NT2/D1 (cell line): ENCODE measurements at regions not wholly inside any gene's neighbourhood (a gene's known extent, or its start where the extent isn't known, plus 50 kb on each side); places are given as distances from the start of the nearest gene placed in this dataset.

Experiments used
- DNase-seq: peaks from one replicate; pipeline ENCODE4 v3.0.0-alpha.2; 2011; ENCODE audit warnings: low read depth, low spot score
- H3K27me3 ChIP-seq: 2 replicates; pipeline ENCODE4 v1.6.0; 2011; ENCODE audit warnings: mild to moderate bottlenecking; ENCODE audit not compliant: insufficient read length, insufficient read depth
- H3K36me3 ChIP-seq: 2 replicates; pipeline ENCODE4 v1.6.1; 2011; ENCODE audit warnings: mild to moderate bottlenecking, low read length, mixed read lengths; ENCODE audit not compliant: insufficient read depth, insufficient read length
- H3K4me1 ChIP-seq: 2 replicates; pipeline ENCODE4 v1.5.1; 2011; ENCODE audit not compliant: insufficient read depth, insufficient read length
- H3K4me3 ChIP-seq: 2 replicates; pipeline ENCODE4 v1.5.1; 2011; ENCODE audit warnings: low read depth; ENCODE audit not compliant: insufficient read length
- H3K9ac ChIP-seq: 2 replicates; pipeline ENCODE4 v1.6.0; 2011; ENCODE audit warnings: low read depth; ENCODE audit not compliant: insufficient read length
- H3K9me3 ChIP-seq: 2 replicates; pipeline ENCODE4 v1.5.1; 2011; ENCODE audit warnings: mild to moderate bottlenecking, low read length; ENCODE audit not compliant: insufficient read depth
- SUZ12 ChIP-seq: IDR thresholded peaks from 2 replicates; pipeline ENCODE4 v1.6.1; 2011; ENCODE audit not compliant: insufficient read length, insufficient read depth; ENCODE audit errors: extremely low read depth
- YY1 ChIP-seq: IDR thresholded peaks from 2 replicates; pipeline ENCODE4 v1.6.1; 2011; ENCODE audit not compliant: insufficient read length, insufficient read depth
- ZNF274 ChIP-seq: IDR thresholded peaks from 2 replicates; pipeline ENCODE4 v1.6.1; 2011; ENCODE audit warnings: mild to moderate bottlenecking, low read depth, low read length

GRCh38 chrX:125954236-125954635 lies 211.9 kb downstream of the DCAF12L2 start:
- H3K9ac ChIP-seq = no peak overlapping the region
- no peaks in the 10 kb centered on the region for H3K27me3 ChIP-seq
- no peaks in the 10 kb centered on the region for H3K36me3 ChIP-seq
- H3K9me3 ChIP-seq = no peaks in the 10 kb centered on the region
- no peak overlapping the region for H3K4me3 ChIP-seq
- H3K4me1 ChIP-seq = no peaks in the 10 kb centered on the region
- no peak for TF ChIP-seq YY1
- no peak for TF ChIP-seq ZNF274
- no peak for TF ChIP-seq SUZ12
- no peak for DNase-seq

DNA sequence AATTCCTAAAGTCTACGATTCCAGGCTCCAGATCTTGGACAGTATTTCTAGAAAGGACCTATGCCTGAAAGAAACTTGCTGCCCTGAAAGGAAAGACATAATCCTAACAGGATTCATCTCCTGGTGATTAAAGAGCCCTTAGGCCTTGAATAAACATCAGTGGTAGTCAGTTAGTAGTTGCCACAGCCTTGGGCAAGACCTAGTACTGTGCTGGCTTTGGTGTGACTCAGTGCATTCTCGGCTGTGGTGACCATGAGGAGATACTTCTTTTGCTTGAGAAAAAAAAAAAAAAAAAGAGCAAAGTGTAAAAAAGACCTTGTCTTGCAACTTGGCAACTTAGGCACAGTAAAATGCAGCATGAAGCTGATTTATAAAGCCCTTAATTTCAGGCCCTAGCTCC lies 188.2 kb downstream of the DCAF12L2 start:
- no peaks in the 10 kb centered on the region for H3K4me1 ChIP-seq
- TF ChIP-seq SUZ12 = no peak
- TF ChIP-seq YY1 = no peak
- TF ChIP-seq ZNF274 = no peak
- H3K9ac ChIP-seq = no peak overlapping the region
- H3K9me3 ChIP-seq = no peaks in the 10 kb centered on the region
- no peak for DNase-seq
- H3K4me3 ChIP-seq = no peak overlapping the region
- no peaks in the 10 kb centered on the region for H3K27me3 ChIP-seq
- no peaks in the 10 kb centered on the region for H3K36me3 ChIP-seq

DNA sequence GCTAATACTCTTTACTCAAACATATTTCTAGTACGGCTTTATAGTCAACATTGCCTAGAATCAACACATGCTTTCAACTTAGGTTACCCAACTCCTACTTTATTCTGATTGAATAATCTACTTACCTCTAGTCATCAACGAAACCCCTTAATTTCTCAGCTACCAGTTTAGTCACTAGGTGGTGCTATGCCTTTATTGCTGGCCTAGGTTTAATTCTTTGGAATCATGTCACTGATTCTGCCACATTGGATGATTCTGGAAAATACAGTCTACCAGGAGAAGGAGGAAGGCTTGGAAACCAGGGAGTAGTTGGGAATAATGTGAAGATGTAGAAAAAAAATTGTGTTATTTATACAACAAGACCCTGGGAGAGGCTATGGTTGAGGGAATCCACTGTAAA lies 167.7 kb downstream of the DCAF12L2 start:
- no peak overlapping the region for H3K4me3 ChIP-seq
- H3K4me1 ChIP-seq = no peaks in the 10 kb centered on the region
- no peaks in the 10 kb centered on the region for H3K36me3 ChIP-seq
- H3K9me3 ChIP-seq = no peaks in the 10 kb centered on the region
- TF ChIP-seq YY1 = no peak
- no peak for TF ChIP-seq ZNF274
- no peak for TF ChIP-seq SUZ12
- no peaks in the 10 kb centered on the region for H3K27me3 ChIP-seq
- DNase-seq = no peak
- no peak overlapping the region for H3K9ac ChIP-seq

GRCh38 chrX:126027229-126027628 lies 138.9 kb downstream of the DCAF12L2 start:
- Histone ChIP-seq H3K36me3 (no peaks in the 10 kb centered on the region), H3K4me3 (no peak overlapping the region), H3K9ac (no peak overlapping the region), H3K4me1 (no peaks in the 10 kb centered on the region), H3K9me3 (no peaks in the 10 kb centered on the region), H3K27me3 (no peaks in the 10 kb centered on the region)
- TF ChIP-seq YY1 (no peak), ZNF274 (no peak), SUZ12 (no peak)
- DNase-seq = no peak

- no peak overlapping the region for H3K9ac ChIP-seq
- no peaks in the 10 kb centered on the region for H3K36me3 ChIP-seq
- no peak overlapping the region for H3K4me3 ChIP-seq
- H3K27me3 ChIP-seq = no peaks in the 10 kb centered on the region
- no peaks in the 10 kb centered on the region for H3K4me1 ChIP-seq
- TF ChIP-seq ZNF274 = no peak
- TF ChIP-seq YY1 = no peak
- no peak for TF ChIP-seq SUZ12
- DNase-seq = no peak
- H3K9me3 ChIP-seq = no peaks in the 10 kb centered on the region
These were observed 136.1 kb downstream of the DCAF12L2 start for GRCh38 chrX:126030021-126030420.

DNA sequence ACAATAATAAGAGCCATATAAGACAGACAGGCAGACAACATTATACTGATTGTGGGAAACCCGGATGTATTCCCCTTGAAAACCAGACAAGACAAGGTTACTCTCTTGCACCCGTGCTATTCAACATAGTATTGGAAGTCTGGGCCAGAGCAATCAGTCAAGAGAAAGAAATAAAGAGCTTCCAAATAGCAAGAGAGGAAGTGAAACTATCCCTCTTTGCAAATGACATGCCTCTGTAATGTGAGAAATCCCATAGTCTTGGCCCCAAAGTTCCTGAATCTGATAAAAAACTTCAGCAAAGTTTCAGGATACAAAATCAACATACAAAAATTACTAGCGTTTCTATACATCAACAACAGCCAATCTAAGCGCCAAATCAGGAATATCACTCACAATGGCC lies 102.1 kb downstream of the DCAF12L2 start:
- DNase-seq = no peak
- Histone ChIP-seq H3K36me3 (no peaks in the 10 kb centered on the region), H3K9ac (no peak overlapping the region), H3K9me3 (no peaks in the 10 kb centered on the region), H3K4me1 (no peaks in the 10 kb centered on the region), H3K27me3 (no peaks in the 10 kb centered on the region), H3K4me3 (no peak overlapping the region)
- TF ChIP-seq YY1 = no peak
- no peak for TF ChIP-seq ZNF274
- TF ChIP-seq SUZ12 = no peak

- Histone ChIP-seq H3K4me3 (no peak overlapping the region), H3K9ac (no peak overlapping the region), H3K27me3 (no peaks in the 10 kb centered on the region), H3K36me3 (no peaks in the 10 kb centered on the region), H3K4me1 (no peaks in the 10 kb centered on the region), H3K9me3 (no peaks in the 10 kb centered on the region)
- no peak for DNase-seq
- TF ChIP-seq ZNF274 (no peak), YY1 (no peak), SUZ12 (no peak)
These were observed 101.1 kb downstream of the DCAF12L2 start for GRCh38 chrX:126064901-126065541.
